ENCODE measurements at regions not wholly inside any gene's neighbourhood (a gene's known extent, or its start where the extent isn't known, plus 50 kb on each side); places are given as distances from the start of the nearest gene placed in this dataset.
A peak's percentile ranks its signal among the peaks of the same experiment; 100 is the strongest.

DNA sequence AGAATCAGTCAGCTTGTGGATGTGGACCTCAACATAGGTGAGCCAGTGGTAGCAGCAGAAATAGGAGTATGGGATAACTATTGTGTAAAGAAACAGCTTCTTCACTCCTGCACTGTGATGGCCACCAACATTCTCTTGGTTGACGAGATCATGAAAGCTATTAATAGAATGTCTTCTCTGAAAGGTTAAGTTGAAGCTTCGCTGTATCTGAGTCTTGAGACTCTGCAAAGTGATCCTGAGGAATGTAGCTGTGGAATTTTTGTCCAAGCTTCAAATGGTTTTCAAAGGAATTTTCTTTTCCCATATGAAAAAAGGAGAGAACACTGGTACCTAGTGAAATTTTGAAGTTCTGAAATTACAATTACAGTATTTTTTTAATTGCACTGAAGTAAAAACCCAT lies 146.3 kb downstream of the GMNC start:
- POLR2A ChIA-PET, result no interaction called here

DNA sequence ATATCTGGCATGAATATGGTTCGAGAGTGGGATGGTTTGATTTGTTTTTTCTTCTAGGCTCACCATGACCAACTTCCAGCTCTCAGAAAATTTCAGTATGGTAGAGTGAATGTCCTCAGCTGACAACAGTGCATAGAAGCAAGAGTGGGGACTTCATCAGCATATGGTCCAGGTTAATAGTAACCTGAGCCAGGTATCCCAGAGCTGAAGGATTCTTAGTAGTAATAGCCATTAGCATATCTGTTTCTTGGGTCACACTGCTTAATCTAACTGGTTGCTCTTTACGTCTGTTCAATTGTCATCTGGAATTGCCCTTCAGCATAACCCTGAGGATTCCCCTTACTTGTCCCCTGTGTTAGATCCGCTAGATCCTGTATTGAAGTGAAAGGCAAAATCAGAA lies 151.8 kb downstream of the GMNC start:
- DNase-seq (ENCODE audit: low spot score) (no peak), ATAC-seq (peak; percentile 72)
- no peak overlapping the region for H3K4me3 Mint-ChIP-seq
- no peaks in the 10 kb centered on the region for H3K27me3 Mint-ChIP-seq (ENCODE audit: low read depth)
- peaks cover 28% of the 10 kb centered on the region for H3K4me1 Mint-ChIP-seq
- no peaks in the 10 kb centered on the region for H3K9me3 Mint-ChIP-seq
- no peaks in the 10 kb centered on the region for H3K36me3 Mint-ChIP-seq
- no peak overlapping the region for H3K27ac Mint-ChIP-seq
- CTCF ChIA-PET, result interaction anchor here (0.8 to 2.3 kb wide), 3 partner anchors 10 to 340 kb away, joined by 3 to 14 read pairs (median 4); no protein-coding TSS in a partner anchor
- POLR2A ChIA-PET, result no interaction called here
- TF ChIP-seq NFYB (CRISPR knock-in tag; conservative IDR thresholded peaks at IDR 0.05; ENCODE audit: low read depth) (no peak), ZNF317 (CRISPR knock-in tag; IDR thresholded peaks at IDR 0.05; ENCODE audit: borderline replicate concordance, low read depth) (no peak), KAT7 (CRISPR knock-in tag; IDR thresholded peaks at IDR 0.05; ENCODE audit: borderline replicate concordance) (no peak), ELF4 (CRISPR knock-in tag; IDR thresholded peaks at IDR 0.05; ENCODE audit: low read depth) (no peak), FOXJ3 (CRISPR knock-in tag; IDR thresholded peaks at IDR 0.05; ENCODE audit: borderline replicate concordance) (no peak), TEAD4 (CRISPR knock-in tag; IDR thresholded peaks at IDR 0.05) (no peak), ATF1 (CRISPR knock-in tag; IDR thresholded peaks at IDR 0.05) (no peak)
- TF ChIP-seq, protein P1, sequence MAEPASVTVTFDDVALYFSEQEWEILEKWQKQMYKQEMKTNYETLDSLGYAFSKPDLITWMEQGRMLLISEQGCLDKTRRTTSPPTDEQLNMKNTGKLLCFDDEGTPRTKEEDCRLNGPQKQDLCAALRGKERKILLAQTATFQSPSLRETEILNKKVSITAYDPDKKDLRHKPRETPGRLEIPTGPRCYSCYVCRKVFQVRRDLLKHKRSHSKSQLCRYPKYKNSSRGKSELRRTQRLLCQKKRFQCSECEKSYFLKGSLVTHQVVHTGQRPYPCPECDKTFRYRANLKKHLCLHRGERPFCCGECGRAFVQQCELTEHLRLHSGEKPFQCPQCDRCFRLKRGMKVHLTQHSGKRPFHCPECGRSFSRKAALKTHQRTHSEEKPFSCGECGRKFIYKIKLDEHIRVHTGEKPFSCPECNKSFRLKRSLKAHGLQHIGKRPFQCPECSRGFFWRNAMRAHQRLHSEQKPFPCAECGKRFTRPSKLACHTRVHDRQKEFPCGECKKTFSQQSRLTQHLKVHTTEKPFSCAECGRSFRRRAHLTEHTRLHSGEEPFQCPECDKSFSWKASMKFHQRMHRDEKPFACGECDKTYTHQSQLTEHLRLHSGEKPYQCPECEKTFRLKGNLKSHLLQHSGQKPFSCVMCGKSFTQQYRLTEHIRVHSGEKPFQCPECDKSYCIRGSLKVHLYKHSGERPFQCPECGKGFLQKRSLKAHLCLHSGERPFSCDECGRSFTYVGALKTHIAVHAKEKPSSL (CRISPR knock-in tag; conservative IDR thresholded peaks at IDR 0.05), result no peak
- TF ChIP-seq, protein P2, sequence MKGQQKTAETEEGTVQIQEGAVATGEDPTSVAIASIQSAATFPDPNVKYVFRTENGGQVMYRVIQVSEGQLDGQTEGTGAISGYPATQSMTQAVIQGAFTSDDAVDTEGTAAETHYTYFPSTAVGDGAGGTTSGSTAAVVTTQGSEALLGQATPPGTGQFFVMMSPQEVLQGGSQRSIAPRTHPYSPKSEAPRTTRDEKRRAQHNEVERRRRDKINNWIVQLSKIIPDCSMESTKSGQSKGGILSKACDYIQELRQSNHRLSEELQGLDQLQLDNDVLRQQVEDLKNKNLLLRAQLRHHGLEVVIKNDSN (CRISPR knock-in tag; IDR thresholded peaks at IDR 0.05), result no peak

More for the DNA sequence above, 146.3 kb downstream of the GMNC start:
- H3K4me3 Mint-ChIP-seq, result no peak overlapping the region
- no peak overlapping the region for H3K27ac Mint-ChIP-seq
- no peaks in the 10 kb centered on the region for H3K36me3 Mint-ChIP-seq
- H3K4me1 Mint-ChIP-seq, result peaks cover 9% of the 10 kb centered on the region
- DNase-seq (ENCODE audit: low spot score) (no peak), ATAC-seq (no peak)
- TF ChIP-seq, protein P3, sequence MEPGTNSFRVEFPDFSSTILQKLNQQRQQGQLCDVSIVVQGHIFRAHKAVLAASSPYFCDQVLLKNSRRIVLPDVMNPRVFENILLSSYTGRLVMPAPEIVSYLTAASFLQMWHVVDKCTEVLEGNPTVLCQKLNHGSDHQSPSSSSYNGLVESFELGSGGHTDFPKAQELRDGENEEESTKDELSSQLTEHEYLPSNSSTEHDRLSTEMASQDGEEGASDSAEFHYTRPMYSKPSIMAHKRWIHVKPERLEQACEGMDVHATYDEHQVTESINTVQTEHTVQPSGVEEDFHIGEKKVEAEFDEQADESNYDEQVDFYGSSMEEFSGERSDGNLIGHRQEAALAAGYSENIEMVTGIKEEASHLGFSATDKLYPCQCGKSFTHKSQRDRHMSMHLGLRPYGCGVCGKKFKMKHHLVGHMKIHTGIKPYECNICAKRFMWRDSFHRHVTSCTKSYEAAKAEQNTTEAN (CRISPR knock-in tag; IDR thresholded peaks at IDR 0.05), result no peak
- TF ChIP-seq, protein P4, sequence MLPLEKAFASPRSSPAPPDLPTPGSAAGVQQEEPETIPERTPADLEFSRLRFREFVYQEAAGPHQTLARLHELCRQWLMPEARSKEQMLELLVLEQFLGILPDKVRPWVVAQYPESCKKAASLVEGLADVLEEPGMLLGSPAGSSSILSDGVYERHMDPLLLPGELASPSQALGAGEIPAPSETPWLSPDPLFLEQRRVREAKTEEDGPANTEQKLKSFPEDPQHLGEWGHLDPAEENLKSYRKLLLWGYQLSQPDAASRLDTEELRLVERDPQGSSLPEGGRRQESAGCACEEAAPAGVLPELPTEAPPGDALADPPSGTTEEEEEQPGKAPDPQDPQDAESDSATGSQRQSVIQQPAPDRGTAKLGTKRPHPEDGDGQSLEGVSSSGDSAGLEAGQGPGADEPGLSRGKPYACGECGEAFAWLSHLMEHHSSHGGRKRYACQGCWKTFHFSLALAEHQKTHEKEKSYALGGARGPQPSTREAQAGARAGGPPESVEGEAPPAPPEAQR (CRISPR knock-in tag; IDR thresholded peaks at IDR 0.05), result no peak
- TF ChIP-seq GABPB1 (CRISPR knock-in tag; IDR thresholded peaks at IDR 0.05) (no peak), ELF4 (CRISPR knock-in tag; IDR thresholded peaks at IDR 0.05; ENCODE audit: low read depth) (no peak), RELA (CRISPR knock-in tag; IDR thresholded peaks at IDR 0.05; ENCODE audit: borderline replicate concordance) (no peak), RORB (CRISPR knock-in tag; IDR thresholded peaks at IDR 0.05) (no peak), ZNF396 (CRISPR knock-in tag; IDR thresholded peaks at IDR 0.05; ENCODE audit: borderline replicate concordance) (no peak), ATF1 (CRISPR knock-in tag; IDR thresholded peaks at IDR 0.05) (no peak), FOXK1 (CRISPR knock-in tag; IDR thresholded peaks at IDR 0.05) (no peak), IRF2 (CRISPR knock-in tag; IDR thresholded peaks at IDR 0.05; ENCODE audit: borderline replicate concordance, low read depth) (no peak)
- TF ChIP-seq, protein P5, sequence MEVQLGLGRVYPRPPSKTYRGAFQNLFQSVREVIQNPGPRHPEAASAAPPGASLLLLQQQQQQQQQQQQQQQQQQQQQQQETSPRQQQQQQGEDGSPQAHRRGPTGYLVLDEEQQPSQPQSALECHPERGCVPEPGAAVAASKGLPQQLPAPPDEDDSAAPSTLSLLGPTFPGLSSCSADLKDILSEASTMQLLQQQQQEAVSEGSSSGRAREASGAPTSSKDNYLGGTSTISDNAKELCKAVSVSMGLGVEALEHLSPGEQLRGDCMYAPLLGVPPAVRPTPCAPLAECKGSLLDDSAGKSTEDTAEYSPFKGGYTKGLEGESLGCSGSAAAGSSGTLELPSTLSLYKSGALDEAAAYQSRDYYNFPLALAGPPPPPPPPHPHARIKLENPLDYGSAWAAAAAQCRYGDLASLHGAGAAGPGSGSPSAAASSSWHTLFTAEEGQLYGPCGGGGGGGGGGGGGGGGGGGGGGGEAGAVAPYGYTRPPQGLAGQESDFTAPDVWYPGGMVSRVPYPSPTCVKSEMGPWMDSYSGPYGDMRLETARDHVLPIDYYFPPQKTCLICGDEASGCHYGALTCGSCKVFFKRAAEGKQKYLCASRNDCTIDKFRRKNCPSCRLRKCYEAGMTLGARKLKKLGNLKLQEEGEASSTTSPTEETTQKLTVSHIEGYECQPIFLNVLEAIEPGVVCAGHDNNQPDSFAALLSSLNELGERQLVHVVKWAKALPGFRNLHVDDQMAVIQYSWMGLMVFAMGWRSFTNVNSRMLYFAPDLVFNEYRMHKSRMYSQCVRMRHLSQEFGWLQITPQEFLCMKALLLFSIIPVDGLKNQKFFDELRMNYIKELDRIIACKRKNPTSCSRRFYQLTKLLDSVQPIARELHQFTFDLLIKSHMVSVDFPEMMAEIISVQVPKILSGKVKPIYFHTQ (CRISPR knock-in tag; IDR thresholded peaks at IDR 0.05), result no peak
- TF ChIP-seq, protein P6, sequence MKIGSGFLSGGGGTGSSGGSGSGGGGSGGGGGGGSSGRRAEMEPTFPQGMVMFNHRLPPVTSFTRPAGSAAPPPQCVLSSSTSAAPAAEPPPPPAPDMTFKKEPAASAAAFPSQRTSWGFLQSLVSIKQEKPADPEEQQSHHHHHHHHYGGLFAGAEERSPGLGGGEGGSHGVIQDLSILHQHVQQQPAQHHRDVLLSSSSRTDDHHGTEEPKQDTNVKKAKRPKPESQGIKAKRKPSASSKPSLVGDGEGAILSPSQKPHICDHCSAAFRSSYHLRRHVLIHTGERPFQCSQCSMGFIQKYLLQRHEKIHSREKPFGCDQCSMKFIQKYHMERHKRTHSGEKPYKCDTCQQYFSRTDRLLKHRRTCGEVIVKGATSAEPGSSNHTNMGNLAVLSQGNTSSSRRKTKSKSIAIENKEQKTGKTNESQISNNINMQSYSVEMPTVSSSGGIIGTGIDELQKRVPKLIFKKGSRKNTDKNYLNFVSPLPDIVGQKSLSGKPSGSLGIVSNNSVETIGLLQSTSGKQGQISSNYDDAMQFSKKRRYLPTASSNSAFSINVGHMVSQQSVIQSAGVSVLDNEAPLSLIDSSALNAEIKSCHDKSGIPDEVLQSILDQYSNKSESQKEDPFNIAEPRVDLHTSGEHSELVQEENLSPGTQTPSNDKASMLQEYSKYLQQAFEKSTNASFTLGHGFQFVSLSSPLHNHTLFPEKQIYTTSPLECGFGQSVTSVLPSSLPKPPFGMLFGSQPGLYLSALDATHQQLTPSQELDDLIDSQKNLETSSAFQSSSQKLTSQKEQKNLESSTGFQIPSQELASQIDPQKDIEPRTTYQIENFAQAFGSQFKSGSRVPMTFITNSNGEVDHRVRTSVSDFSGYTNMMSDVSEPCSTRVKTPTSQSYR (CRISPR knock-in tag; IDR thresholded peaks at IDR 0.05), result no peak
- TF ChIP-seq, protein P7, sequence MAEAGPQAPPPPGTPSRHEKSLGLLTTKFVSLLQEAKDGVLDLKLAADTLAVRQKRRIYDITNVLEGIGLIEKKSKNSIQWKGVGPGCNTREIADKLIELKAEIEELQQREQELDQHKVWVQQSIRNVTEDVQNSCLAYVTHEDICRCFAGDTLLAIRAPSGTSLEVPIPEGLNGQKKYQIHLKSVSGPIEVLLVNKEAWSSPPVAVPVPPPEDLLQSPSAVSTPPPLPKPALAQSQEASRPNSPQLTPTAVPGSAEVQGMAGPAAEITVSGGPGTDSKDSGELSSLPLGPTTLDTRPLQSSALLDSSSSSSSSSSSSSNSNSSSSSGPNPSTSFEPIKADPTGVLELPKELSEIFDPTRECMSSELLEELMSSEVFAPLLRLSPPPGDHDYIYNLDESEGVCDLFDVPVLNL (CRISPR knock-in tag; IDR thresholded peaks at IDR 0.05; ENCODE audit: borderline replicate concordance, low read depth), result no peak
- no peaks in the 10 kb centered on the region for H3K9me3 Mint-ChIP-seq
- H3K27me3 Mint-ChIP-seq (ENCODE audit: low read depth), result no peaks in the 10 kb centered on the region
- CTCF ChIA-PET, result interaction anchor here (1.6 kb wide), 1 partner anchor 16 kb away, joined by 7 read pairs; no protein-coding TSS in a partner anchor

All from WTC11 (cell line).